GM13976 (cell line): ENCODE measurements at regions not wholly inside any gene's neighbourhood (a gene's known extent, or its start where the extent isn't known, plus 50 kb on each side); places are given as distances from the start of the nearest gene placed in this dataset.

Experiments
- DNase-seq: peaks from one replicate; pipeline ENCODE4 v3.0.0; 2012; ENCODE audit warnings: low spot score
- CTCF ChIP-seq: IDR thresholded peaks from 2 replicates; pipeline ENCODE4 v1.5.1; 2012; ENCODE audit warnings: borderline replicate concordance, mild to moderate bottlenecking; ENCODE audit not compliant: insufficient read depth; ENCODE audit errors: extremely low read depth, missing control alignments, control extremely low read depth
- in situ Hi-C: fragments of 300-500 bp; cut with MboI; formaldehyde crosslinking; loops from one replicate; pipeline ENCODE4 v1.12.0; 2022; ENCODE audit warnings: low sequenced_read_pairs, mixed read lengths, inconsistent platforms; ENCODE audit not compliant: unreplicated experiment

- DNase-seq: no peak
- in situ Hi-C loops: no loop called here
- no peak for TF ChIP-seq CTCF
These were observed 420.9 kb upstream of the GRM3 start for GRCh38 chr7:86222806-86223205.

- TF ChIP-seq CTCF: no peak
- no peak for DNase-seq
- in situ Hi-C loops: no loop called here
These were observed 429.0 kb upstream of the GRM3 start for GRCh38 chr7:86214734-86215133.

- in situ Hi-C loops: no loop called here
- TF ChIP-seq CTCF: no peak
- DNase-seq: no peak
These were observed 430.7 kb upstream of the GRM3 start for GRCh38 chr7:86212976-86213375.

GRCh38 chr7:86209036-86209435 is 434.7 kb upstream of the GRM3 start:
- DNase-seq: no peak
- in situ Hi-C loops: no loop called here
- no peak for TF ChIP-seq CTCF

- no peak for TF ChIP-seq CTCF
- in situ Hi-C loops: no loop called here
- no peak for DNase-seq
These were observed 436.0 kb upstream of the GRM3 start for GRCh38 chr7:86207740-86208139.

GRCh38 chr7:86202833-86203232 is 440.9 kb upstream of the GRM3 start:
- no peak for DNase-seq
- in situ Hi-C loops: no loop called here
- TF ChIP-seq CTCF: no peak

GRCh38 chr7:86201767-86202166 is 441.9 kb upstream of the GRM3 start:
- DNase-seq: no peak
- in situ Hi-C loops: no loop called here
- TF ChIP-seq CTCF: no peak
